WTC11 (cell line): ENCODE measurements at regions not wholly inside any gene's neighbourhood (a gene's known extent, or its start where the extent isn't known, plus 50 kb on each side); places are given as distances from the start of the nearest gene placed in this dataset.

Experiments
- ATAC-seq: fragments of 200-7000 bp; cut with Tn5 transposase; 2 replicates; pipeline ENCODE4 v1.10.0; 2021; ENCODE audit warnings: mild to moderate bottlenecking, moderate library complexity
- CTCF ChIA-PET: fragments of 300-600 bp; sonication (Branson Sonifier 250); formaldehyde crosslinking; loops from one replicate; lab custom pipeline; 2021; ENCODE audit warnings: antibody characterized with exemption; lab: Charles Lee
- POLR2A ChIA-PET: fragments of 350-600 bp; sonication (Branson Sonifier 250); formaldehyde crosslinking; loops from one replicate; lab custom pipeline; 2021; ENCODE audit warnings: antibody characterized with exemption; lab: Charles Lee
- DNase-seq: peaks from one replicate; pipeline ENCODE4 v3.0.0; 2021; ENCODE audit warnings: low spot score
- H3K27ac Mint-ChIP-seq: 2 replicates; pipeline ENCODE4 v1.8.0; 2021; ENCODE audit warnings: mixed read lengths
- H3K27me3 Mint-ChIP-seq: 2 replicates; pipeline ENCODE4 v1.8.0; 2021; ENCODE audit warnings: low read depth, mild to moderate bottlenecking, moderate library complexity, mixed read lengths
- H3K36me3 Mint-ChIP-seq: 2 replicates; pipeline ENCODE4 v1.8.0; 2021; ENCODE audit warnings: mixed read lengths
- H3K4me1 Mint-ChIP-seq: 2 replicates; pipeline ENCODE4 v1.8.0; 2022; ENCODE audit warnings: mixed read lengths
- H3K4me3 Mint-ChIP-seq: 2 replicates; pipeline ENCODE4 v1.8.0; 2021; ENCODE audit warnings: mild to moderate bottlenecking, moderate library complexity, mixed read lengths
- H3K9me3 Mint-ChIP-seq: 2 replicates; pipeline ENCODE4 v1.8.0; 2021; ENCODE audit warnings: mixed read lengths
- AFF4 ChIP-seq: sonication (generic); formaldehyde crosslinking; IDR thresholded peaks from 2 replicates; pipeline ENCODE4 v1.8.1; 2023; ENCODE audit warnings: mild to moderate bottlenecking, missing genetic modification reagents, borderline replicate concordance
- AR ChIP-seq: fragments of 250-450 bp; sonication (Bioruptor Pico); IDR thresholded peaks from 2 replicates; pipeline ENCODE4 v1.9.0; 2021; ENCODE audit warnings: mild to moderate bottlenecking
- ATF6 ChIP-seq: sonication (generic); formaldehyde crosslinking; IDR thresholded peaks from 2 replicates; pipeline ENCODE4 v1.8.1; 2023; ENCODE audit warnings: mild to moderate bottlenecking, missing genetic modification reagents
- CDX4 ChIP-seq: fragments of 250-450 bp; sonication (Bioruptor Pico); IDR thresholded peaks from 2 replicates; pipeline ENCODE4 v1.9.0; 2021; ENCODE audit warnings: moderate library complexity, mild to moderate bottlenecking, inconsistent platforms, borderline replicate concordance
- ERG ChIP-seq: fragments of 250-450 bp; sonication (Bioruptor Pico); IDR thresholded peaks from 2 replicates; pipeline ENCODE4 v1.8.0; 2021; ENCODE audit warnings: mild to moderate bottlenecking
- FOXK1 ChIP-seq: sonication (generic); formaldehyde crosslinking; IDR thresholded peaks from 2 replicates; pipeline ENCODE4 v1.8.0; 2022; ENCODE audit warnings: mild to moderate bottlenecking, moderate library complexity, missing genetic modification reagents
- FOXP1 ChIP-seq: sonication (generic); formaldehyde crosslinking; IDR thresholded peaks from 2 replicates; pipeline ENCODE4 v1.8.0; 2022; ENCODE audit warnings: missing genetic modification reagents, mild to moderate bottlenecking, moderate library complexity, borderline replicate concordance
- GABPB1 ChIP-seq: sonication (generic); formaldehyde crosslinking; IDR thresholded peaks from 2 replicates; pipeline ENCODE4 v1.8.1; 2023; ENCODE audit warnings: mild to moderate bottlenecking, missing genetic modification reagents
- IRF1 ChIP-seq: sonication (generic); formaldehyde crosslinking; IDR thresholded peaks from 2 replicates; pipeline ENCODE4 v1.8.0; 2023; ENCODE audit warnings: missing genetic modification reagents
- MLX ChIP-seq: sonication (generic); formaldehyde crosslinking; IDR thresholded peaks from 2 replicates; pipeline ENCODE4 v1.8.1; 2023; ENCODE audit warnings: mild to moderate bottlenecking, missing genetic modification reagents, moderate library complexity
- NR1H2 ChIP-seq: sonication (generic); formaldehyde crosslinking; IDR thresholded peaks from 2 replicates; pipeline ENCODE4 v1.9.0; 2021; ENCODE audit warnings: mild to moderate bottlenecking, moderate library complexity, missing genetic modification reagents
- NR3C1 ChIP-seq: sonication (generic); formaldehyde crosslinking; conservative IDR thresholded peaks from 2 replicates; pipeline ENCODE4 v1.8.1; 2023; ENCODE audit warnings: low read depth, mild to moderate bottlenecking, missing genetic modification reagents
- RORB ChIP-seq: fragments of 250-450 bp; sonication (Bioruptor Pico); IDR thresholded peaks from 2 replicates; pipeline ENCODE4 v1.9.0; 2021; ENCODE audit warnings: mild to moderate bottlenecking
- SOX15 ChIP-seq: fragments of 250-450 bp; sonication (Bioruptor Pico); IDR thresholded peaks from 2 replicates; pipeline ENCODE4 v1.9.0; 2021; ENCODE audit warnings: mild to moderate bottlenecking
- TCF7 ChIP-seq: sonication (generic); formaldehyde crosslinking; IDR thresholded peaks from 2 replicates; pipeline ENCODE4 v1.8.0; 2022; ENCODE audit warnings: mild to moderate bottlenecking, low read depth, missing genetic modification reagents, moderate library complexity
- TEAD1 ChIP-seq: sonication (generic); formaldehyde crosslinking; IDR thresholded peaks from 2 replicates; pipeline ENCODE4 v1.8.0; 2022; ENCODE audit warnings: mild to moderate bottlenecking, missing genetic modification reagents
- TP53 ChIP-seq: sonication (generic); formaldehyde crosslinking; IDR thresholded peaks from 2 replicates; pipeline ENCODE4 v1.8.1; 2023; ENCODE audit warnings: mild to moderate bottlenecking, missing genetic modification reagents
- ZBTB21 ChIP-seq: sonication (generic); formaldehyde crosslinking; IDR thresholded peaks from 2 replicates; pipeline ENCODE4 v1.8.1; 2023; ENCODE audit warnings: mild to moderate bottlenecking, missing genetic modification reagents, borderline replicate concordance
- ZBTB43 ChIP-seq: sonication (generic); formaldehyde crosslinking; IDR thresholded peaks from 2 replicates; pipeline ENCODE4 v1.8.1; 2023; ENCODE audit warnings: mild to moderate bottlenecking, missing genetic modification reagents
- ZNF121 ChIP-seq: sonication (generic); formaldehyde crosslinking; IDR thresholded peaks from 2 replicates; pipeline ENCODE4 v1.8.0; 2023; ENCODE audit warnings: missing genetic modification reagents
- ZNF671 ChIP-seq: fragments of 250-450 bp; sonication (Bioruptor Pico); IDR thresholded peaks from 2 replicates; pipeline ENCODE4 v1.8.0; 2021; ENCODE audit warnings: mild to moderate bottlenecking

GRCh38 chrX:30951003-30951402 is 61.9 kb upstream of the TAB3 start:
- Mint-ChIP-seq H3K4me3 (no peak overlapping the region), H3K27me3 (no peaks in the 10 kb centered on the region), H3K9me3 (peaks cover 6% of the 10 kb centered on the region), H3K27ac (no peak overlapping the region), H3K36me3 (no peaks in the 10 kb centered on the region; the same call in 1 of the 2 replicates), H3K4me1 (no peaks in the 10 kb centered on the region)
- ChIA-PET CTCF (interaction anchor here (0.5 kb wide), 1 partner anchor 21 kb away, joined by 4 read pairs; no protein-coding TSS in a partner anchor), POLR2A (no interaction called here)
- ATAC-seq (no peak), DNase-seq (no peak)
- TF ChIP-seq FOXK1 (CRISPR knock-in tag) (no peak), AFF4 (CRISPR knock-in tag) (no peak), MLX (no peak), IRF1 (no peak), ZBTB21 (CRISPR knock-in tag) (no peak), ZNF671 (CRISPR knock-in tag) (no peak), RORB (CRISPR knock-in tag) (no peak), ZNF121 (CRISPR knock-in tag) (no peak), NR3C1 (no peak), CDX4 (CRISPR knock-in tag) (no peak), ZBTB43 (CRISPR knock-in tag) (no peak), AR (CRISPR knock-in tag) (no peak), SOX15 (CRISPR knock-in tag) (no peak), TEAD1 (no peak), NR1H2 (no peak)

- Mint-ChIP-seq H3K4me3 (no peak overlapping the region), H3K36me3 (no peaks in the 10 kb centered on the region; the same call in 1 of the 2 replicates), H3K27ac (no peak overlapping the region), H3K9me3 (peaks cover 6% of the 10 kb centered on the region), H3K27me3 (no peaks in the 10 kb centered on the region), H3K4me1 (no peaks in the 10 kb centered on the region)
- TF ChIP-seq ERG (CRISPR knock-in tag) = no peak
- no peak for TF ChIP-seq ATF6 (CRISPR knock-in tag)
- no peak for TF ChIP-seq GABPB1 (CRISPR knock-in tag)
- no peak for TF ChIP-seq CDX4 (CRISPR knock-in tag)
- no peak for TF ChIP-seq TCF7 (CRISPR knock-in tag)
- TF ChIP-seq FOXP1 = no peak
- no peak for TF ChIP-seq TEAD1
- TF ChIP-seq ZBTB21 (CRISPR knock-in tag) = no peak
- no peak for TF ChIP-seq TP53 (CRISPR knock-in tag)
- no peak for ATAC-seq
- ChIA-PET POLR2A (no interaction called here), CTCF (interaction anchor here (0.5 kb wide), 1 partner anchor 20 kb away, joined by 4 read pairs; no protein-coding TSS in a partner anchor)
- DNase-seq = no peak
These were observed 61.3 kb upstream of the TAB3 start for GRCh38 chrX:30950391-30950790.
